Activated B cell treated with CpG ODN at 0.5 μM for 24 hours (primary cell): ENCODE measurements at regions not wholly inside any gene's neighbourhood (a gene's known extent, or its start where the extent isn't known, plus 50 kb on each side); places are given as distances from the start of the nearest gene placed in this dataset.

Source experiments
- ATAC-seq: fragments of 200-7000 bp; cut with Tn5 transposase; one replicate; pipeline ENCODE4 v1.10.0; 2021; ENCODE audit warnings: low read depth, mild to moderate bottlenecking, moderate library complexity
- CTCF ChIA-PET: fragments of 350-600 bp; sonication (Branson Sonifier 250); formaldehyde crosslinking; loops from one replicate; lab custom pipeline; 2021; ENCODE audit warnings: antibody characterized with exemption; lab: Charles Lee
- POLR2A ChIA-PET: fragments of 350-600 bp; sonication (Branson Sonifier 250); formaldehyde crosslinking; loops from one replicate; lab custom pipeline; 2021; ENCODE audit warnings: antibody characterized with exemption; lab: Charles Lee
- DNase-seq: peaks from one replicate; pipeline ENCODE4 v3.0.0; 2022
- H3K27ac Mint-ChIP-seq: one replicate; pipeline ENCODE4 v1.8.0; 2020; ENCODE audit warnings: mixed read lengths
- H3K27me3 Mint-ChIP-seq: one replicate; pipeline ENCODE4 v1.8.0; 2021; ENCODE audit warnings: mixed read lengths
- H3K36me3 Mint-ChIP-seq: one replicate; pipeline ENCODE4 v1.8.0; 2021; ENCODE audit warnings: low read depth, mixed read lengths
- H3K4me1 Mint-ChIP-seq: one replicate; pipeline ENCODE4 v1.8.0; 2021; ENCODE audit warnings: mixed read lengths
- H3K4me3 Mint-ChIP-seq: one replicate; pipeline ENCODE4 v1.8.0; 2020; ENCODE audit warnings: mild to moderate bottlenecking, mixed read lengths
- H3K9me3 Mint-ChIP-seq: one replicate; pipeline ENCODE4 v1.8.0; 2020; ENCODE audit warnings: mixed read lengths
- CTCF ChIP-seq: fragments of 200-600 bp; IDR thresholded peaks from one replicate; pipeline ENCODE4 v1.8.0; 2022; ENCODE audit warnings: antibody characterized with exemption, mild to moderate bottlenecking
- intact Hi-C: fragments of 100-400 bp; cut with micrococcal nuclease; formaldehyde crosslinking; loops from one replicate; pipeline ENCODE4 v1.15.1; 2024

- no peak for TF ChIP-seq CTCF
Observed at GRCh38 chr2:153360239-153360638, 118.3 kb downstream of the RPRM start.

GRCh38 chr2:153354377-153354776, 124.2 kb downstream of the RPRM start:
- intact Hi-C loops: no loop called here
- Mint-ChIP-seq H3K4me3 (no peak overlapping the region), H3K4me1 (no peaks in the 10 kb centered on the region), H3K9me3 (peaks cover 4% of the 10 kb centered on the region), H3K36me3 (no peaks in the 10 kb centered on the region), H3K27me3 (no peaks in the 10 kb centered on the region), H3K27ac (no peak overlapping the region)
- ATAC-seq (no peak), DNase-seq (no peak)
- POLR2A ChIA-PET: no interaction called here
- TF ChIP-seq CTCF: no peak
- CTCF ChIA-PET: no interaction called here

More at GRCh38 chr2:153360239-153360638, 118.3 kb downstream of the RPRM start:
- ATAC-seq (no peak), DNase-seq (no peak)
- ChIA-PET POLR2A (no interaction called here), CTCF (no interaction called here)
- H3K9me3 Mint-ChIP-seq: peaks cover 3% of the 10 kb centered on the region
- H3K36me3 Mint-ChIP-seq: no peaks in the 10 kb centered on the region
- no peaks in the 10 kb centered on the region for H3K27me3 Mint-ChIP-seq
- intact Hi-C loops: no loop called here
- H3K4me3 Mint-ChIP-seq: no peak overlapping the region
- no peaks in the 10 kb centered on the region for H3K4me1 Mint-ChIP-seq
- H3K27ac Mint-ChIP-seq: no peak overlapping the region

- CTCF ChIA-PET: no interaction called here
- DNase-seq (no peak), ATAC-seq (no peak)
- Mint-ChIP-seq H3K9me3 (peaks cover 4% of the 10 kb centered on the region), H3K27ac (no peak overlapping the region), H3K27me3 (no peaks in the 10 kb centered on the region), H3K4me1 (no peaks in the 10 kb centered on the region), H3K36me3 (no peaks in the 10 kb centered on the region), H3K4me3 (no peak overlapping the region)
- no peak for TF ChIP-seq CTCF
- intact Hi-C loops: no loop called here
- POLR2A ChIA-PET: no interaction called here
Observed at GRCh38 chr2:153349603-153350002, 129.0 kb downstream of the RPRM start.

GRCh38 chr2:153347818-153348495, 130.6 kb downstream of the RPRM start:
- TF ChIP-seq CTCF: no peak
- Mint-ChIP-seq H3K9me3 (peaks cover 4% of the 10 kb centered on the region), H3K36me3 (no peaks in the 10 kb centered on the region), H3K4me1 (no peaks in the 10 kb centered on the region), H3K27me3 (no peaks in the 10 kb centered on the region), H3K27ac (no peak overlapping the region), H3K4me3 (no peak overlapping the region)
- ChIA-PET CTCF (no interaction called here), POLR2A (no interaction called here)
- intact Hi-C loops: no loop called here
- ATAC-seq: no peak
- no peak for DNase-seq

- Mint-ChIP-seq H3K4me3 (no peak overlapping the region), H3K9me3 (peaks cover 13% of the 10 kb centered on the region), H3K27ac (no peak overlapping the region), H3K36me3 (no peaks in the 10 kb centered on the region), H3K4me1 (no peaks in the 10 kb centered on the region), H3K27me3 (no peaks in the 10 kb centered on the region)
- CTCF ChIA-PET: no interaction called here
- ATAC-seq: no peak
- POLR2A ChIA-PET: no interaction called here
- intact Hi-C loops: no loop called here
- DNase-seq: no peak
- TF ChIP-seq CTCF: no peak
Observed at GRCh38 chr2:153320879-153321278, 157.7 kb downstream of the RPRM start.
